Right renal cortex interstitium (tissue), 3 donors: ENCODE measurements at regions not wholly inside any gene's neighbourhood (a gene's known extent, or its start where the extent isn't known, plus 50 kb on each side); places are given as distances from the start of the nearest gene placed in this dataset.

Source experiments
- DNase-seq, 3 donors: peaks; one replicate each; pipeline ENCODE4 v3.0.0-alpha.2; 2013; ENCODE audit warnings: low read depth in 3 of 3, low spot score in 2 of 3

GRCh38 chr2:217429981-217430500 is 570.2 kb upstream of the TNP1 start:
- DNase-seq, result no peak

GRCh38 chr2:217421834-217422233 is 562.0 kb upstream of the TNP1 start:
- DNase-seq, result no peak

GRCh38 chr2:217420854-217421253 is 561.0 kb upstream of the TNP1 start:
- no peak for DNase-seq

- DNase-seq, result no peak
Measured at GRCh38 chr2:217419055-217419671, 559.3 kb upstream of the TNP1 start.

GRCh38 chr2:217418544-217418943 is 558.7 kb upstream of the TNP1 start:
- no peak for DNase-seq

- DNase-seq, result no peak
Measured at GRCh38 chr2:217418090-217418489, 558.2 kb upstream of the TNP1 start.

- no peak for DNase-seq
Measured at GRCh38 chr2:217417536-217417935, 557.7 kb upstream of the TNP1 start.

GRCh38 chr2:217415316-217415715 is 555.5 kb upstream of the TNP1 start:
- no peak for DNase-seq

- no peak for DNase-seq
Measured at GRCh38 chr2:217414429-217414828, 554.6 kb upstream of the TNP1 start.

GRCh38 chr2:217413193-217413592 is 553.3 kb upstream of the TNP1 start:
- DNase-seq, result no peak

GRCh38 chr2:217412721-217413120 is 552.9 kb upstream of the TNP1 start:
- no peak for DNase-seq

GRCh38 chr2:217412277-217412676 is 552.4 kb upstream of the TNP1 start:
- DNase-seq, result no peak

GRCh38 chr2:217410681-217410960 is 550.8 kb upstream of the TNP1 start:
- DNase-seq, result no peak

- DNase-seq, result no peak
Measured at GRCh38 chr2:217409949-217410680, 550.3 kb upstream of the TNP1 start.

- no peak for DNase-seq
Measured at GRCh38 chr2:217407362-217407761, 547.5 kb upstream of the TNP1 start.

GRCh38 chr2:217404236-217404760 is 544.4 kb upstream of the TNP1 start:
- DNase-seq, result no peak

- peak; percentile 29 to 54 (median 52) for DNase-seq
Measured at GRCh38 chr2:217402761-217403383, 543.0 kb upstream of the TNP1 start.

- DNase-seq, result no peak
Measured at GRCh38 chr2:217402144-217402543, 542.3 kb upstream of the TNP1 start.

- DNase-seq, result no peak
Measured at GRCh38 chr2:217399291-217399690, 539.4 kb upstream of the TNP1 start.

GRCh38 chr2:217398860-217399259 is 539.0 kb upstream of the TNP1 start:
- DNase-seq, result no peak

- DNase-seq, result no peak
Measured at GRCh38 chr2:217398101-217398500, 538.2 kb upstream of the TNP1 start.

GRCh38 chr2:217396586-217396985 is 536.7 kb upstream of the TNP1 start:
- no peak for DNase-seq
